GM23248 (cell line): ENCODE measurements at regions not wholly inside any gene's neighbourhood (a gene's known extent, or its start where the extent isn't known, plus 50 kb on each side); places are given as distances from the start of the nearest gene placed in this dataset.
A peak's percentile ranks its signal among the peaks of the same experiment; 100 is the strongest.

Experiments
- DNase-seq: peaks from one replicate; pipeline ENCODE4 v3.0.0-alpha.2; 2015
- H2AFZ ChIP-seq: fragments of 200-600 bp; sonication (generic); 2 replicates; pipeline ENCODE4 v1.6.1; 2016; ENCODE audit warnings: antibody characterized with exemption
- H3F3A ChIP-seq: fragments of 200-600 bp; sonication (generic); 2 replicates; pipeline ENCODE4 v1.6.1; 2016; ENCODE audit warnings: mild to moderate bottlenecking, antibody characterized with exemption, mixed run types; ENCODE audit not compliant: insufficient read depth
- H3K27ac ChIP-seq: fragments of 200-600 bp; sonication (generic); 2 replicates; pipeline ENCODE4 v1.5.1; 2016; ENCODE audit warnings: mild to moderate bottlenecking
- H3K27me3 ChIP-seq: fragments of 200-600 bp; sonication (generic); replicated peaks from 2 replicates; pipeline ENCODE4 v1.6.1; 2016; ENCODE audit warnings: mild to moderate bottlenecking; ENCODE audit not compliant: insufficient read depth
- H3K36me3 ChIP-seq: fragments of 200-600 bp; sonication (generic); 2 replicates; pipeline ENCODE4 v1.6.1; 2016; ENCODE audit warnings: low read depth, mild to moderate bottlenecking
- H3K4me1 ChIP-seq: fragments of 200-600 bp; sonication (generic); 2 replicates; pipeline ENCODE4 v1.6.1; 2016; ENCODE audit warnings: mild to moderate bottlenecking; ENCODE audit not compliant: insufficient read depth
- H3K4me2 ChIP-seq: fragments of 200-600 bp; sonication (generic); one replicate; pipeline ENCODE4 v1.6.1; 2016; ENCODE audit warnings: mild to moderate bottlenecking; ENCODE audit not compliant: unreplicated experiment
- H3K4me3 ChIP-seq: fragments of 200-600 bp; sonication (generic); 2 replicates; pipeline ENCODE4 v1.5.1; 2016; ENCODE audit warnings: mild to moderate bottlenecking
- H3K79me2 ChIP-seq: fragments of 200-600 bp; sonication (generic); 2 replicates; pipeline ENCODE4 v1.6.1; 2016; ENCODE audit warnings: mild to moderate bottlenecking; ENCODE audit not compliant: insufficient read depth
- H3K9ac ChIP-seq: fragments of 200-600 bp; sonication (generic); 2 replicates; pipeline ENCODE4 v1.6.1; 2016; ENCODE audit warnings: mild to moderate bottlenecking
- H3K9me2 ChIP-seq: fragments of 200-600 bp; sonication (generic); 2 replicates; pipeline ENCODE4 v1.6.1; 2016; ENCODE audit warnings: mixed run types, mild to moderate bottlenecking, moderate library complexity; ENCODE audit not compliant: insufficient read depth
- H3K9me3 ChIP-seq: fragments of 200-600 bp; sonication (generic); one replicate; pipeline ENCODE4 v1.6.1; 2017; ENCODE audit warnings: low read depth
- H4K20me1 ChIP-seq: fragments of 200-600 bp; sonication (generic); 2 replicates; pipeline ENCODE4 v1.6.0; 2016; ENCODE audit not compliant: insufficient read depth
- EZH2 ChIP-seq: fragments of 200-600 bp; sonication (generic); IDR thresholded peaks from 2 replicates; pipeline ENCODE4 v1.6.1; 2018; ENCODE audit warnings: antibody characterized with exemption, mild to moderate bottlenecking; ENCODE audit not compliant: insufficient read depth, poor library complexity, severe bottlenecking
- EZH2phosphoT487 ChIP-seq: fragments of 200-600 bp; sonication (generic); IDR thresholded peaks from 2 replicates; pipeline ENCODE4 v1.6.1; 2018; ENCODE audit warnings: antibody characterized with exemption, moderate library complexity, mild to moderate bottlenecking, low read depth; ENCODE audit not compliant: insufficient read depth
- WGBS, 2 experiments: methylation state at CpG; one replicate each; pipeline ENCODE4 v1.1.6; 2015 to 2017; ENCODE audit warnings: low lambda C conversion rate in 2 of 2, low coverage in 1 of 2; ENCODE audit errors: missing lambda C conversion rate in 2 of 2; 5-methylcytosine and 5-hydroxymethylcytosine counted together
- in situ Hi-C: fragments of 300-500 bp; cut with MboI; formaldehyde crosslinking; loops from 2 replicates; pipeline ENCODE4 v1.15.0; 2020

GRCh38 chr3:111359261-111360030, 182.6 kb upstream of the CD96 start:
- Histone ChIP-seq H3F3A (no peaks in the 10 kb centered on the region), H3K4me1 (no peaks in the 10 kb centered on the region), H2AFZ (no peak overlapping the region), H3K9me2 (no peaks in the 10 kb centered on the region), H3K27me3 (peaks cover under 1% of the 10 kb centered on the region; the same call in 1 of the 2 replicates), H3K79me2 (no peaks in the 10 kb centered on the region), H4K20me1 (no peaks in the 10 kb centered on the region), H3K27ac (no peak overlapping the region), H3K4me3 (no peak overlapping the region), H3K4me2 (no peak overlapping the region), H3K9me3 (no peaks in the 10 kb centered on the region), H3K36me3 (no peaks in the 10 kb centered on the region), H3K9ac (no peak overlapping the region)
- no peak for DNase-seq
- WGBS, 2 experiments = 19 to 29% methylated on average over 4 of the region's 4 CpGs
- in situ Hi-C loops = no loop called here
- TF ChIP-seq EZH2 (no peak), EZH2phosphoT487 (no peak)

- TF ChIP-seq EZH2phosphoT487 = no peak
- no peak for TF ChIP-seq EZH2
- Histone ChIP-seq H3K27me3 (peaks cover 6% of the 10 kb centered on the region; the same call in 1 of the 2 replicates), H3K4me2 (no peak overlapping the region), H3K4me3 (no peak overlapping the region), H3K4me1 (no peaks in the 10 kb centered on the region), H3K9ac (no peak overlapping the region), H3K9me3 (no peaks in the 10 kb centered on the region), H3F3A (no peaks in the 10 kb centered on the region), H3K9me2 (no peaks in the 10 kb centered on the region), H3K79me2 (no peaks in the 10 kb centered on the region), H2AFZ (no peak overlapping the region), H3K27ac (no peak overlapping the region), H4K20me1 (no peaks in the 10 kb centered on the region), H3K36me3 (no peaks in the 10 kb centered on the region)
- 0 to 2% methylated on average over 1 of the region's 1 CpG for WGBS, 2 experiments
- in situ Hi-C loops = no loop called here
- DNase-seq = no peak
Measured at GRCh38 chr3:111362381-111363009, 179.5 kb upstream of the CD96 start.

DNA sequence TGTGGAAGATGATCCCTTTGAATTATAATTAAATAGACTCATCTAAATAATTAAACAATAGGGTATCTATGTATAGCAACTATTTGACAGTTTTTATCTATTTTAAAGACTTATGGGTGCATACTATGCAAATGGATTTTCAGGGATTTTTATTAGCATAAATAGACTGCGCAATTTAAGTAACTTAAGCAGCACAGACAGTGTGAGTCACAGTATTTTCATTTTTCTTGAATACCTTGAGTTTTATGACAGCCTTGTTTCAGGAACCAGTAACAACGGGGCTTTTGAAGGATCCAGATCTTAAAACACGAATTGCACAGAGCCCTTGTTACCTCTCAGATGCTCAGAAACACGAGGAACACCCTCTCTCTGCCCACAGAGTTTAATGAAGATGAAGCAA, 175.5 kb upstream of the CD96 start:
- H3K36me3 ChIP-seq = no peaks in the 10 kb centered on the region
- TF ChIP-seq EZH2phosphoT487 = no peak
- TF ChIP-seq EZH2 = no peak
- WGBS, 2 experiments = 15 to 18% methylated on average over 4 of the region's 4 CpGs
- H3K9ac ChIP-seq = no peak overlapping the region
- no peaks in the 10 kb centered on the region for H3K9me2 ChIP-seq
- H3K4me3 ChIP-seq = no peak overlapping the region
- H3F3A ChIP-seq = no peaks in the 10 kb centered on the region
- H3K79me2 ChIP-seq = no peaks in the 10 kb centered on the region
- H3K27ac ChIP-seq = no peak overlapping the region
- peaks cover 7% of the 10 kb centered on the region; the same call in 1 of the 2 replicates for H3K4me1 ChIP-seq
- no peaks in the 10 kb centered on the region for H3K9me3 ChIP-seq
- peak; percentile 1 for DNase-seq
- no peak overlapping the region for H2AFZ ChIP-seq
- H3K4me2 ChIP-seq = no peak overlapping the region
- in situ Hi-C loops = no loop called here
- no peaks in the 10 kb centered on the region for H4K20me1 ChIP-seq
- H3K27me3 ChIP-seq = peaks cover 6% of the 10 kb centered on the region; the same call in 1 of the 2 replicates

DNA sequence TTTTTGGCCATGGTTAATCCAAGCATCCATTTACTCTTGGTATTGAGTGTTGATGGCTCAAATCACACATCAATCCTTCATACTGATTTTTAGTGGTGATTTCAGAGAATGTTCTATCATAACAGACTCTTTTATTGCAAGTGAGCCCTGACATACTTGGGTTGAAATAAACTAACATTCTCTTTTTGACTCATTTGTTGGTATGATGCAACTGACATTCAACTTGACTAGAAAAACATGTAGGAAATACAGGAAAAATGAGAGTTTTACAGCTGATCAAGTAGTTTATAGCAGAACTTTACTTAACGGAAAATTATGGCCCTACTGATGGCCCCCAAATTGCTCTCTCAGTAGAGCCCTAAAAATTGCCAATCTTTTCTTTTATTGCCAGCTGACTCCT, 173.9 kb upstream of the CD96 start:
- in situ Hi-C loops = no loop called here
- no peaks in the 10 kb centered on the region for H4K20me1 ChIP-seq
- H3F3A ChIP-seq = no peaks in the 10 kb centered on the region
- peaks cover 7% of the 10 kb centered on the region; the same call in 1 of the 2 replicates for H3K4me1 ChIP-seq
- H3K4me3 ChIP-seq = no peak overlapping the region
- H3K79me2 ChIP-seq = no peaks in the 10 kb centered on the region
- 86 to 87% methylated on average over 1 of the region's 1 CpG for WGBS, 2 experiments
- H3K36me3 ChIP-seq = no peaks in the 10 kb centered on the region
- no peak overlapping the region for H3K9ac ChIP-seq
- no peak overlapping the region for H2AFZ ChIP-seq
- no peaks in the 10 kb centered on the region for H3K9me2 ChIP-seq
- peaks cover 6% of the 10 kb centered on the region; the same call in 1 of the 2 replicates for H3K27me3 ChIP-seq
- no peaks in the 10 kb centered on the region for H3K9me3 ChIP-seq
- H3K27ac ChIP-seq = no peak overlapping the region
- no peak overlapping the region for H3K4me2 ChIP-seq
- TF ChIP-seq EZH2phosphoT487 (no peak), EZH2 (no peak)
- peak; percentile 12 for DNase-seq
